ENCODE measurements at regions not wholly inside any gene's neighbourhood (a gene's known extent, or its start where the extent isn't known, plus 50 kb on each side); places are given as distances from the start of the nearest gene placed in this dataset.

DNA sequence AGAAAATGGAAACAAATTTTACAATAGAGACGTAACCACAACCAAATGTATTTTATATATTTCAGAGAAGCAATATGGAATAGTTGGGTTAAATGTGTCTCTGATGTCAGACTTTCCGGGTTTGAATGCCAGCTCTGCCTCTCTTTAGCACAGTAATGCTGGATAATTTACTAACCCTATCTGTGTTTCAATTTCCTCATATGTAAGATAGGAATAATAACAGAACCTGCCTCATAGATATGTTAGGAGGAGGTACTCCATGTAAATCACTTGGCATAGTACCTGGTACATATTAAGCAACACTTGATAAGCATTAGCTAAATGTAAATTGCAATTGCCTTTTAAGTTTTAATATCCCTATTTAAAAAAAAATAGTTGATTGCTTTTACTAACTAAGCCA, 231.3 kb upstream of the ZC3H15 start:
- H3K4me1 ChIP-seq (ENCODE audit: control insufficient read depth, insufficient read depth, low read length), result no peaks in the 10 kb centered on the region
- in situ Hi-C loops (cut with HindIII; ENCODE audit: low pct_unique_long_range_greater_than_20kb, low sequenced_read_pairs), result no loop called here
- no peak overlapping the region for H3K27ac ChIP-seq (ENCODE audit: low read length)
- ChIA-PET POLR2A (no interaction called here), CTCF (interaction anchor here (0.7 kb wide), 2 partner anchors 89 to 1044 kb away, joined by 3 to 5 read pairs; no protein-coding TSS in a partner anchor)
- ATAC-seq (no peak), DNase-seq (ENCODE audit: low read depth, low spot score) (no peak)
- no peak overlapping the region for H3K4me3 ChIP-seq (ENCODE audit: low read depth in 2 of 2, low read length in 2 of 2)
- H3K9me3 ChIP-seq (ENCODE audit: control insufficient read depth, insufficient read depth, low read depth, low read length), result no peaks in the 10 kb centered on the region
- intact Hi-C loops (cut with micrococcal nuclease; ENCODE audit: unreplicated experiment), result loop anchor here (5.0 to 10.0 kb wide), 2 partner anchors 640 to 962 kb away; no protein-coding TSS in a partner anchor
- H3K36me3 ChIP-seq (ENCODE audit: control insufficient read depth, insufficient read depth, low read length), result no peaks in the 10 kb centered on the region
- H3K27me3 ChIP-seq (ENCODE audit: control insufficient read depth, insufficient read depth, low read length), result no peaks in the 10 kb centered on the region
- no TSS peak for BruUV-seq (replicated peaks)
- TF ChIP-seq POLR2AphosphoS5 (IDR thresholded peaks at IDR 0.05; ENCODE audit: low read depth, low read length) (no peak), TCF7L2 (IDR thresholded peaks at IDR 0.05; ENCODE audit: low read depth, low read length) (no peak), SIN3A (IDR thresholded peaks at IDR 0.05; ENCODE audit: borderline replicate concordance, insufficient read depth, low read depth, low read length) (no peak)
- TF ChIP-seq, protein P1, sequence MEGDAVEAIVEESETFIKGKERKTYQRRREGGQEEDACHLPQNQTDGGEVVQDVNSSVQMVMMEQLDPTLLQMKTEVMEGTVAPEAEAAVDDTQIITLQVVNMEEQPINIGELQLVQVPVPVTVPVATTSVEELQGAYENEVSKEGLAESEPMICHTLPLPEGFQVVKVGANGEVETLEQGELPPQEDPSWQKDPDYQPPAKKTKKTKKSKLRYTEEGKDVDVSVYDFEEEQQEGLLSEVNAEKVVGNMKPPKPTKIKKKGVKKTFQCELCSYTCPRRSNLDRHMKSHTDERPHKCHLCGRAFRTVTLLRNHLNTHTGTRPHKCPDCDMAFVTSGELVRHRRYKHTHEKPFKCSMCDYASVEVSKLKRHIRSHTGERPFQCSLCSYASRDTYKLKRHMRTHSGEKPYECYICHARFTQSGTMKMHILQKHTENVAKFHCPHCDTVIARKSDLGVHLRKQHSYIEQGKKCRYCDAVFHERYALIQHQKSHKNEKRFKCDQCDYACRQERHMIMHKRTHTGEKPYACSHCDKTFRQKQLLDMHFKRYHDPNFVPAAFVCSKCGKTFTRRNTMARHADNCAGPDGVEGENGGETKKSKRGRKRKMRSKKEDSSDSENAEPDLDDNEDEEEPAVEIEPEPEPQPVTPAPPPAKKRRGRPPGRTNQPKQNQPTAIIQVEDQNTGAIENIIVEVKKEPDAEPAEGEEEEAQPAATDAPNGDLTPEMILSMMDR (IDR thresholded peaks at IDR 0.05), result no peak
- TF ChIP-seq, protein P2, sequence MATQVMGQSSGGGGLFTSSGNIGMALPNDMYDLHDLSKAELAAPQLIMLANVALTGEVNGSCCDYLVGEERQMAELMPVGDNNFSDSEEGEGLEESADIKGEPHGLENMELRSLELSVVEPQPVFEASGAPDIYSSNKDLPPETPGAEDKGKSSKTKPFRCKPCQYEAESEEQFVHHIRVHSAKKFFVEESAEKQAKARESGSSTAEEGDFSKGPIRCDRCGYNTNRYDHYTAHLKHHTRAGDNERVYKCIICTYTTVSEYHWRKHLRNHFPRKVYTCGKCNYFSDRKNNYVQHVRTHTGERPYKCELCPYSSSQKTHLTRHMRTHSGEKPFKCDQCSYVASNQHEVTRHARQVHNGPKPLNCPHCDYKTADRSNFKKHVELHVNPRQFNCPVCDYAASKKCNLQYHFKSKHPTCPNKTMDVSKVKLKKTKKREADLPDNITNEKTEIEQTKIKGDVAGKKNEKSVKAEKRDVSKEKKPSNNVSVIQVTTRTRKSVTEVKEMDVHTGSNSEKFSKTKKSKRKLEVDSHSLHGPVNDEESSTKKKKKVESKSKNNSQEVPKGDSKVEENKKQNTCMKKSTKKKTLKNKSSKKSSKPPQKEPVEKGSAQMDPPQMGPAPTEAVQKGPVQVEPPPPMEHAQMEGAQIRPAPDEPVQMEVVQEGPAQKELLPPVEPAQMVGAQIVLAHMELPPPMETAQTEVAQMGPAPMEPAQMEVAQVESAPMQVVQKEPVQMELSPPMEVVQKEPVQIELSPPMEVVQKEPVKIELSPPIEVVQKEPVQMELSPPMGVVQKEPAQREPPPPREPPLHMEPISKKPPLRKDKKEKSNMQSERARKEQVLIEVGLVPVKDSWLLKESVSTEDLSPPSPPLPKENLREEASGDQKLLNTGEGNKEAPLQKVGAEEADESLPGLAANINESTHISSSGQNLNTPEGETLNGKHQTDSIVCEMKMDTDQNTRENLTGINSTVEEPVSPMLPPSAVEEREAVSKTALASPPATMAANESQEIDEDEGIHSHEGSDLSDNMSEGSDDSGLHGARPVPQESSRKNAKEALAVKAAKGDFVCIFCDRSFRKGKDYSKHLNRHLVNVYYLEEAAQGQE (IDR thresholded peaks at IDR 0.05; ENCODE audit: insufficient read depth in 1 of 2, low read depth in 2 of 2, low read length in 1 of 2), result no peak

DNA sequence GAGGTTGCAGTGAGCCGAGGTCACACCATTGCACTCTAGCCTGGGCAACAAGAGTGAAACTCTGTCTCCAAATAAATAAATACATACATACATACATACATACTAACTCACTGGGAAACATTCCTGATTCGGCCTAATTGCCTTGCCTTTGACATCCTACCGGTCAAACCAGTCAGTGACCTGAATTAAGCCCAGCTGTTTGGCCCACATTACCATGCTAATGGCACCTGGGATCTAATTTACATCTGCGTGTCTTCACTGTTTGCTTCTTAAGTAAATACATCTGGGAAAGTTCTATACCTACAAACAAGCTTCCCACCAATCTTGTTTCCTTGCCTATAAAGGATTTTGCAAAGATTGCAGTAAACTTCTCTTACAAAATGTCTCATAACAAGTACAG, 230.2 kb upstream of the ZC3H15 start:
- TF ChIP-seq TCF7L2 (IDR thresholded peaks at IDR 0.05; ENCODE audit: low read depth, low read length) (no peak), SIN3A (IDR thresholded peaks at IDR 0.05; ENCODE audit: borderline replicate concordance, insufficient read depth, low read depth, low read length) (no peak)
- TF ChIP-seq, protein P1 (IDR thresholded peaks at IDR 0.05), result no peak
- BruUV-seq (replicated peaks), result no TSS peak
- no peaks in the 10 kb centered on the region for H3K27me3 ChIP-seq (ENCODE audit: control insufficient read depth, insufficient read depth, low read length)
- POLR2A ChIA-PET, result no interaction called here
- DNase-seq (ENCODE audit: low read depth, low spot score) (no peak), ATAC-seq (no peak)
- no peaks in the 10 kb centered on the region for H3K36me3 ChIP-seq (ENCODE audit: control insufficient read depth, insufficient read depth, low read length)
- in situ Hi-C loops (cut with HindIII; ENCODE audit: low pct_unique_long_range_greater_than_20kb, low sequenced_read_pairs), result no loop called here
- no peaks in the 10 kb centered on the region for H3K9me3 ChIP-seq (ENCODE audit: control insufficient read depth, insufficient read depth, low read depth, low read length)
- H3K4me1 ChIP-seq (ENCODE audit: control insufficient read depth, insufficient read depth, low read length), result no peaks in the 10 kb centered on the region
- CTCF ChIA-PET, result no interaction called here
- no peak overlapping the region for H3K27ac ChIP-seq (ENCODE audit: low read length)
- intact Hi-C loops (cut with micrococcal nuclease; ENCODE audit: unreplicated experiment), result loop anchor here (2.0 to 10.0 kb wide), 3 partner anchors 515 to 964 kb away; no protein-coding TSS in a partner anchor
- no peak overlapping the region for H3K4me3 ChIP-seq (ENCODE audit: low read depth in 2 of 2, low read length in 2 of 2)

All from Panc1 (cell line).